ENCODE measurements at regions not wholly inside any gene's neighbourhood (a gene's known extent, or its start where the extent isn't known, plus 50 kb on each side); places are given as distances from the start of the nearest gene placed in this dataset.

DNA sequence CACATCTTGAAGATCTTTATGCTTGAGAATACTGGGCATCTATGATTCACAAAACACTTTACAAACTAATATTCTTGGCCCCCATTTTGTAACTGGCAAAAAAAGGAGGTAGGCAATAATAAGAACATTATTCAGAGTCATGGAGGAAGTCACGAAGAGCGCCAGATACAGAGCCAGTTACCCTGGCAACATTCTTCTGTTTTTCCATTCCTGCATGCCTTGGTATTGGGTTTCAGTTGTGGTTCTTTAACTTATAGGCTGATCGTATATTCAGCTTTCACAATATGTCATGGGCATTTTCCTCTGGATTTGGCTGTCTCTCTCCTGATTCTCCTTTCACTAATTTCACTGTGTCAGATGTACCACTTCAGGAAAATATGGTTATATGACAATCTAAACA lies 234.7 kb downstream of the HRH4 start:
- H3K36me3 Mint-ChIP-seq (ENCODE audit: low read depth): peaks cover 9% of the 10 kb centered on the region
- no peak for DNase-seq (ENCODE audit: low read depth, low spot score)
- peaks cover 3% of the 10 kb centered on the region for H3K27me3 Mint-ChIP-seq (ENCODE audit: low read depth)
- peaks cover 17% of the 10 kb centered on the region for H3K9me3 Mint-ChIP-seq
- H3K4me3 Mint-ChIP-seq: no peak overlapping the region
- TF ChIP-seq, protein P1, sequence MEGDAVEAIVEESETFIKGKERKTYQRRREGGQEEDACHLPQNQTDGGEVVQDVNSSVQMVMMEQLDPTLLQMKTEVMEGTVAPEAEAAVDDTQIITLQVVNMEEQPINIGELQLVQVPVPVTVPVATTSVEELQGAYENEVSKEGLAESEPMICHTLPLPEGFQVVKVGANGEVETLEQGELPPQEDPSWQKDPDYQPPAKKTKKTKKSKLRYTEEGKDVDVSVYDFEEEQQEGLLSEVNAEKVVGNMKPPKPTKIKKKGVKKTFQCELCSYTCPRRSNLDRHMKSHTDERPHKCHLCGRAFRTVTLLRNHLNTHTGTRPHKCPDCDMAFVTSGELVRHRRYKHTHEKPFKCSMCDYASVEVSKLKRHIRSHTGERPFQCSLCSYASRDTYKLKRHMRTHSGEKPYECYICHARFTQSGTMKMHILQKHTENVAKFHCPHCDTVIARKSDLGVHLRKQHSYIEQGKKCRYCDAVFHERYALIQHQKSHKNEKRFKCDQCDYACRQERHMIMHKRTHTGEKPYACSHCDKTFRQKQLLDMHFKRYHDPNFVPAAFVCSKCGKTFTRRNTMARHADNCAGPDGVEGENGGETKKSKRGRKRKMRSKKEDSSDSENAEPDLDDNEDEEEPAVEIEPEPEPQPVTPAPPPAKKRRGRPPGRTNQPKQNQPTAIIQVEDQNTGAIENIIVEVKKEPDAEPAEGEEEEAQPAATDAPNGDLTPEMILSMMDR (conservative IDR thresholded peaks at IDR 0.05): no peak
- no peak overlapping the region for H3K27ac Mint-ChIP-seq (ENCODE audit: unreplicated experiment)
- no peaks in the 10 kb centered on the region for H3K4me1 Mint-ChIP-seq

DNA sequence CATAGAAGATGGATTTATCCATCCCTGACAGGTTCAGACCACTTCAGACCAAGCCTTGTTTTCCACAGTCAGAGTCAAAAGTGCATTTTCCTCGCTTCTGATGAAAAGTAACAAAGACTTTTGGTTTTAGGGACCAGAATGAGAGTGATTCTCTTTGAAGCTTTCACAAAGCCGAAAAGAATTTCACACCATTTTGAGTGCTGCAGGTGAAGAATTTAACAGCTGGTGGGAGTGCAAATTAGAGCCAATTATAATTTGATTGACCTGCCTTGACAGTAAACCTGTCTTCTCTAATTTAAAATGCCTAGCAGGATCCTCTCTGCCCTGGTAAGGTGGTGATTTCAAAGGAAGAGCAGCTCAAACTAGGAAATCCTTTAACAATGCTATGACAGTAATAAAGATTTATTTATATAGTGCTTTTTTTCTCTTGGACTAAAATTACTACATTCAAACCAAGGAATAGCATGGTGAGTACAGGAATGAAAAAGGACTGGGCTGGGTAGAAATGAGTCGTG lies 241.6 kb downstream of the HRH4 start:
- Mint-ChIP-seq H3K36me3 (ENCODE audit: low read depth) (peaks cover 5% of the 10 kb centered on the region), H3K9me3 (peaks cover 11% of the 10 kb centered on the region), H3K27ac (ENCODE audit: unreplicated experiment) (no peak overlapping the region), H3K27me3 (ENCODE audit: low read depth) (peaks cover 3% of the 10 kb centered on the region), H3K4me3 (no peak overlapping the region), H3K4me1 (no peaks in the 10 kb centered on the region)
- DNase-seq (ENCODE audit: low read depth, low spot score): no peak
- TF ChIP-seq, protein P1 (conservative IDR thresholded peaks at IDR 0.05): no peak

DNA sequence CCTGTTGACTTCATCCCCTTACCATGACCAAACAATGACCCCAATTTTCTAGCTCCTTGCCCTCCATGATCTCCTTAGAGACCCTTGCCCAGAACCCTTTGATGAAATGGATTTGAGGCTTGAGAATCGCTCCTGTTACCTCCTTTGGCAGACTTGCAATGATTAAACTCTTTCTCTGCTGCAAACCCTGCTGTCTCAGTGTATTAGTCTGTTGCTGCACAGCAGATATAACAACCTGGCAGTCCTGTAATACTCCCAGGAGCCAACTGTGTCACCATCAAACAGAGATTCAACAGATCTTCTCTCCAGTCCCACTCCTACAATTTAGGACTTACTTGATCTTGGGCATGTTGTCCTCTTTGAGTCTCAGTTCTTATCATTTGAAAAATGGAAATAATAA lies 242.9 kb downstream of the HRH4 start:
- Mint-ChIP-seq H3K27me3 (ENCODE audit: low read depth) (peaks cover 3% of the 10 kb centered on the region), H3K4me3 (no peak overlapping the region), H3K27ac (ENCODE audit: unreplicated experiment) (no peak overlapping the region), H3K36me3 (ENCODE audit: low read depth) (peaks cover 5% of the 10 kb centered on the region), H3K4me1 (no peaks in the 10 kb centered on the region), H3K9me3 (peaks cover 11% of the 10 kb centered on the region)
- DNase-seq (ENCODE audit: low read depth, low spot score): no peak
- TF ChIP-seq, protein P1 (conservative IDR thresholded peaks at IDR 0.05): no peak

DNA sequence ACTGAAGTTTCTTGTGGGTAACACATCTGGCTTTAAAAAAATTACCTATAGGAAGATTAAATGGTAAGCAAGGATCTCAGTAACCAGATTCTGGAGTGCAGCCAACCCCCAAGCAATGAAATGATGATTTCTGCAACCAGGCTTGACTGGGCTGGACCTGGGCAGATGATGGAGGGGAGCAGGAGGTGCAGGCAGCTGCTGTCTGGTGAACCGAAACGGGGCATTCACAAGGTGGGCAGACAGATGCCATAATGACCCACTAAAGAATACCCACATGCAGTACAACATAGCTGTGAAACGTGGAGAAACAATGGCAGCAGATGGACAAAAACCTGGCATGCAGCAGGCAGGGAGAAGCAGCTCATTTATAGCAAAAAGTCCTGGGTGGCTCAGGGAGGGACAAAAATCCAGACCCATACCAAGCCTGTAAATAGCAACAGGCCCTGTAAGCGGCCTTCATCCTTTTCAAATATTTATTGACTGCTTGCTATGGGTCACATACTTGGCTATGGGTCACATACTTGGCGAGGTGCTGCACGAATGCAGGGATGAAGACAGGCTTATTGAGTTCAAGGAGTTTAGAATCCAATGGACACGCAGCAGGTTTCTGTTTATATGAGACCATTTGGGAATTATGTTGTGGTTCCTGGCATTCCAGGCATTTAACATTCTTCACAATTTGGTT lies 244.7 kb downstream of the HRH4 start:
- H3K27me3 Mint-ChIP-seq (ENCODE audit: low read depth): no peaks in the 10 kb centered on the region
- H3K27ac Mint-ChIP-seq (ENCODE audit: unreplicated experiment): no peak overlapping the region
- TF ChIP-seq, protein P1 (conservative IDR thresholded peaks at IDR 0.05): no peak
- DNase-seq (ENCODE audit: low read depth, low spot score): no peak
- H3K4me3 Mint-ChIP-seq: no peak overlapping the region
- H3K9me3 Mint-ChIP-seq: peaks cover 11% of the 10 kb centered on the region
- H3K4me1 Mint-ChIP-seq: no peaks in the 10 kb centered on the region
- H3K36me3 Mint-ChIP-seq (ENCODE audit: low read depth): peaks cover 5% of the 10 kb centered on the region

DNA sequence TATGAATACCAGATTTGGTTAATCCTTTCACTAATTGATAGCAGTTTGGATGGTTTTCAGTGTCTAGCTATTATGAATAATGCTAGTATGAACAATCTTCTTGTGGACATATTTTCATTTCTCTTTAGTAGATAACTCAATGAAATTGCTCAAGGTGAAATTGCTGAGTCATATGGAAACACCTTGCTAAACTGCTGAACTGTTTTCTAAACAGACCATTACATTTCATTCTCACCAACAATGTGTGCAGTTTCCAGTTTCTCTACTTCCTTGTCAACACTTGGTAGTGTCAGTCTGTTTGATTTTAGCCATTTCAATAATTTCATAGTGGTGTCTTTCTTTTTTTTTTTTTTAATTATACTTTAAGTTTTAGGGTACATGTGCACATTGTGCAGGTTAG lies 250.0 kb downstream of the HRH4 start:
- Mint-ChIP-seq H3K4me3 (no peak overlapping the region), H3K9me3 (no peaks in the 10 kb centered on the region), H3K4me1 (no peaks in the 10 kb centered on the region), H3K27ac (ENCODE audit: unreplicated experiment) (no peak overlapping the region), H3K36me3 (ENCODE audit: low read depth) (no peaks in the 10 kb centered on the region), H3K27me3 (ENCODE audit: low read depth) (no peaks in the 10 kb centered on the region)
- DNase-seq (ENCODE audit: low read depth, low spot score): no peak
- TF ChIP-seq, protein P1 (conservative IDR thresholded peaks at IDR 0.05): no peak

Data from neural crest cell (in vitro differentiated cells).